ENCODE measurements at regions not wholly inside any gene's neighbourhood (a gene's known extent, or its start where the extent isn't known, plus 50 kb on each side); places are given as distances from the start of the nearest gene placed in this dataset.

DNA sequence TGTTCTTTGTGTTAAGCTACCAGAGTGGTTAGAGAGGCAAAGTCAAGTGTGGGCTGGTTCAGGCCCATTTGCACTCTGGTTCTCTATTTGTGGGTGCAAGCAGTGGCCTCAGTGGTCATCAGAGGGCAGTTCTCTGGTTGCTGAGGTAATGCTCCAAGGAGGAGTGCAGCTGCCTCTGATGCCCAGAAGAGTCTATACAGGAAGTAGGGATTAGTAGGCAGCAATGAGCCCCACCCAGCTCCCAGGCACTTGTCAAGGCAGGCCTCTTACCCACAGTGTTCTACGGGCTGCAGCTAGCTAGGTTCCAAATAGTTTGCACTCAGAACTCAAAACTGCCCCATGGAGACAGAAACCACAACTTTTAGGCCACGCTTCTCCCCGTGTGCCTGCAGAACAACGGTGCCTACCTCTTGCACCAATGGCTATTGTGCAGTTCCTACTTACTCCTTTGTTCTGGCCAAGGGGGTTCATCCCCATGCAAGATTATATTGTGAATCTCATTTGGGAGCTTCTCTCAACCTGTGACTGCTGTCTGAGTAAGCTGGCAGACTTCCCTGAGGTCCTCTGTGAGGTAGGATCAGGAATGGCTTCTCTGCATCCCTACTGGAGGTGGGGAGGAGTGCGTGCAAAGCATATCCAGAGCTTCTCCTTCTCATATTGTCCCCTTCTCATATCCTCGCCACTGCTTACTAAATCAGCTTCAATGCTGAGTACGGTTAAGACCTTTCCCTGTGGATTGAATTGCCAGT, 410.3 kb upstream of the LMO3 start:
- no peak overlapping the region for H3K27ac ChIP-seq (ENCODE audit: extremely low read depth, low read depth, low read length)
- POLR2A ChIA-PET: interaction anchor here (0.7 kb wide), 1 partner anchor 31 kb away, joined by 3 read pairs; no protein-coding TSS in a partner anchor
- no peak overlapping the region for H3K9ac ChIP-seq (ENCODE audit: insufficient read depth in 1 of 2, low read depth in 2 of 2, low read length in 2 of 2)
- H3K4me1 ChIP-seq (replicated peaks in 1 of 2; ENCODE audit: control insufficient read depth in 2 of 2, insufficient read depth in 2 of 2, low read length in 2 of 2): no peaks in the 10 kb centered on the region
- H3K4me2 ChIP-seq (ENCODE audit: insufficient read depth, low read length): no peak overlapping the region
- CTCF ChIA-PET (ENCODE audit: low intra/inter-chr PET ratio): no interaction called here
- DNase-seq (ENCODE audit: extremely low read depth in 1 of 4, low spot score in 3 of 4) (no peak), FAIRE-seq (no peak), ATAC-seq (no peak)
- TF ChIP-seq BRD4 (IDR thresholded peaks at IDR 0.05): no peak
- no peak for TF ChIP-seq CBX3 (IDR thresholded peaks at IDR 0.05; ENCODE audit: borderline replicate concordance in 1 of 2, low read length in 2 of 2)
- no peak for TF ChIP-seq ZNF140 (CRISPR knock-in tag; IDR thresholded peaks at IDR 0.05)
- no peak for TF ChIP-seq ZNF253 (CRISPR knock-in tag; conservative IDR thresholded peaks at IDR 0.05)
- TF ChIP-seq, protein P1, sequence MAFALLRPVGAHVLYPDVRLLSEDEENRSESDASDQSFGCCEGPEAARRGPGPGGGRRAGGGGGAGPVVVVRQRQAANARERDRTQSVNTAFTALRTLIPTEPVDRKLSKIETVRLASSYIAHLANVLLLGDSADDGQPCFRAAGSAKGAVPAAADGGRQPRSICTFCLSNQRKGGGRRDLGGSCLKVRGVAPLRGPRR (CRISPR knock-in tag; IDR thresholded peaks at IDR 0.05): no peak
- TF ChIP-seq SUPT5H (IDR thresholded peaks at IDR 0.05): no peak
- TF ChIP-seq TSC22D4 (tag; IDR thresholded peaks at IDR 0.05): no peak
- no peak for TF ChIP-seq SMARCA5 (IDR thresholded peaks at IDR 0.05)
- TF ChIP-seq ZSCAN32 (CRISPR knock-in tag; IDR thresholded peaks at IDR 0.05): no peak
- no peak for TF ChIP-seq HNRNPK (IDR thresholded peaks at IDR 0.05; ENCODE audit: low read depth, low read length, poor library complexity, severe bottlenecking)
- TF ChIP-seq CHD1 (IDR thresholded peaks at IDR 0.05; ENCODE audit: low read length): no peak
- TF ChIP-seq CBX1 (IDR thresholded peaks at IDR 0.05; ENCODE audit: low read depth): no peak
- no peak for TF ChIP-seq NFIX (CRISPR knock-in tag; IDR thresholded peaks at IDR 0.05; ENCODE audit: low read depth)
- H3K79me2 ChIP-seq (ENCODE audit: control insufficient read depth, insufficient read depth, low read length): no peaks in the 10 kb centered on the region
- H4K20me1 ChIP-seq (replicated peaks; ENCODE audit: control insufficient read depth, insufficient read depth, low read length): no peaks in the 10 kb centered on the region
- 0% methylated on average over 2 of the region's 7 CpGs for WGBS (ENCODE audit: insufficient coverage, low coverage, missing lambda C conversion rate)
- H3K27me3 ChIP-seq (ENCODE audit: control insufficient read depth in 2 of 2, insufficient read depth in 2 of 2, low read length in 2 of 2): no peaks in the 10 kb centered on the region
- intact Hi-C loops (cut with micrococcal nuclease) (no loop called here), in situ Hi-C loops (cut with MboI) (no loop called here)
- no peak overlapping the region for H3K4me3 ChIP-seq
- no peaks in the 10 kb centered on the region for H3K9me3 ChIP-seq (replicated peaks; ENCODE audit: control insufficient read depth, insufficient read depth, low read depth, low read length)
- H3K9me1 ChIP-seq (ENCODE audit: control insufficient read depth, insufficient read depth, low read length): no peaks in the 10 kb centered on the region
- no TSS peak for BruUV-seq (replicated peaks)
- H2AFZ ChIP-seq (ENCODE audit: low read depth, low read length): no peak overlapping the region
- H3K36me3 ChIP-seq (ENCODE audit: control insufficient read depth, insufficient read depth, low read length): no peaks in the 10 kb centered on the region

Data from K562 (cell line).